OCI-LY3 (cell line): ENCODE measurements at regions not wholly inside any gene's neighbourhood (a gene's known extent, or its start where the extent isn't known, plus 50 kb on each side); places are given as distances from the start of the nearest gene placed in this dataset.

Experiments
- EZH2phosphoT487 ChIP-seq: fragments of 200-600 bp; shearing (Covaris generic); IDR thresholded peaks from 2 replicates; pipeline ENCODE4 v1.6.1; 2018; ENCODE audit warnings: antibody characterized with exemption, mixed run types, low read depth
- TF ChIP-seq, protein P1 (sequence below): fragments of 200-600, 300-600 bp; sonication (generic); IDR thresholded peaks from 2 replicates; pipeline ENCODE4 v1.5.1; 2014; ENCODE audit warnings: antibody characterized with exemption, low read length, low read depth

DNA sequence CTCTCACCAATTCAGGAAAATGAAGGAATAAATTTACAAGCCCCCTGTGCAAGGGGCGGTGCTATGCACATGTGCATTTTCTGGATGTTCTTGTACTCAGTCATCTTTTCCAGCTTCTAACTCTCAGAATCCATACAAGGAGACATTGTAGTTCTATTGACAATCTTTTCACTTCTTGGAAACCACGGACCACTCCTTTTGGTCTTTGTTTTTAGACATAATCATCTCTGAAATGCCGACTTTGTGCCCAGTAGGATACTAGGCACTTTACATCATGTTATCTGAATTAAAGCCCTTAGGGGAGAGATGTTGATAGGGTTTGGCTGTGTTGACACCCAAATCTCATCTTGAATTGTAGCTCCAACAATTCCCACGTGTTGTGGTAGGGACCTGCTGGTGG is 322.6 kb upstream of the WWC1 start:
- TF ChIP-seq, protein P1, sequence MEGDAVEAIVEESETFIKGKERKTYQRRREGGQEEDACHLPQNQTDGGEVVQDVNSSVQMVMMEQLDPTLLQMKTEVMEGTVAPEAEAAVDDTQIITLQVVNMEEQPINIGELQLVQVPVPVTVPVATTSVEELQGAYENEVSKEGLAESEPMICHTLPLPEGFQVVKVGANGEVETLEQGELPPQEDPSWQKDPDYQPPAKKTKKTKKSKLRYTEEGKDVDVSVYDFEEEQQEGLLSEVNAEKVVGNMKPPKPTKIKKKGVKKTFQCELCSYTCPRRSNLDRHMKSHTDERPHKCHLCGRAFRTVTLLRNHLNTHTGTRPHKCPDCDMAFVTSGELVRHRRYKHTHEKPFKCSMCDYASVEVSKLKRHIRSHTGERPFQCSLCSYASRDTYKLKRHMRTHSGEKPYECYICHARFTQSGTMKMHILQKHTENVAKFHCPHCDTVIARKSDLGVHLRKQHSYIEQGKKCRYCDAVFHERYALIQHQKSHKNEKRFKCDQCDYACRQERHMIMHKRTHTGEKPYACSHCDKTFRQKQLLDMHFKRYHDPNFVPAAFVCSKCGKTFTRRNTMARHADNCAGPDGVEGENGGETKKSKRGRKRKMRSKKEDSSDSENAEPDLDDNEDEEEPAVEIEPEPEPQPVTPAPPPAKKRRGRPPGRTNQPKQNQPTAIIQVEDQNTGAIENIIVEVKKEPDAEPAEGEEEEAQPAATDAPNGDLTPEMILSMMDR = no peak
- TF ChIP-seq EZH2phosphoT487 = no peak
